ENCODE measurements at regions not wholly inside any gene's neighbourhood (a gene's known extent, or its start where the extent isn't known, plus 50 kb on each side); places are given as distances from the start of the nearest gene placed in this dataset.
A peak's percentile ranks its signal among the peaks of the same experiment; 100 is the strongest.
"Not testable (repeated sequence)": the region's sequence is repeated elsewhere in the genome, so short reads cannot be mapped to it uniquely, and the experiment has no call there.

DNA sequence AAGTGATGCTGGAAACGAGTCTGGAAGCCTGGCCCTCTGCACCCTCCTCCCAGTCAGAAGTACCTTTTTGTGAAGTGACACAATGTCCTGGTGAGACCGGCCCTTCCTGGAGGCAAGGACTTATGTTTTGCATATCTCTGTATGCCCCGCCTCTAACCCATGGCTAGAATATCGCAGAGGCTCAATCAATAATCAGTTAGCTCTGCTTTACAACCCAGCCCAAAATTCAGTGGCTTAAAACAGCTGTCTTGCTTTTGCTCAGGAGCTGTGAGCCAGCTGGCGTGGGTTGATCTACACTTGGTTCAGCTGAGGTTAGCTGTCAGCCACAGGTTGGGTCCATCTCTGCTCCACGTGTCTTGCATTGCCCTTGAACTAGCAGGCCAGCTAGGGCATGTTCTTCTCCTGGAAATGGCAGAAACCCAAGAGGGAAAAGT is 98.8 kb upstream of the METTL14 start:
- WGBS: 41% methylated on average over 6 of the region's 6 CpGs
- H3K27ac ChIP-seq (ENCODE audit: low read depth): no peak overlapping the region

DNA sequence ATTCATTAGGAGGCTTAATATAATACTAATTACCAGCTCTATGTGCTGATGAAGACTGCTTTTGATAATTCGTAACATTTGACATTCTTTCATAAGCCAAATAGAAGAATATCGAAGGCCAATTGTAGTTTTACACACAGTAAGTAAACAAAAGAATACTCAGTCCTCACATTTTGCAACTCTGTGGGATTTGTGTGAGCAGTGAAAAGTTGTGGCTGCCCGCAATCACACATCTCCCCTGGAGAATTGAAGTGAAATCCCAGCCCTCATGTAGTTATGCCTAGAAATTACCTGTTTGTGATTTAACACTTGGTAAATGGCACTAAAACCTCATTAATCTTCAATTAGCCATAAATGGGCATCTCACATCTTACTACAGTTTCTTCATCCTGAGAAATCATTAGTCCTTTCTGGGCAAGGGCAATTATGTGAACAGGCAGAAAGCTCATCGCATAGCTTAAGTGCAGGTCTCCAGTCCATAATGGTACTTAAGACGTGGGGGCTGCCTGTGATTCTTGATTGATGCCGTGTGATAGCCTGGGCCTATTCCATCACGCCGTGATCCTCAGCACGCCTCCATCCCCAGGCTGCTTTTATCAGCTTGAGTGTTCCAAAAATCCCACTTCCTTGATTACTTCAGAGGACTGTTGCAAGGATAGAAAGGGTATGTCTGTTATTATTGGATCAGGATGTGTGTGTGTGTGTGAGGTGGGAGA is 97.9 kb upstream of the METTL14 start:
- no peak for DNase-seq (ENCODE audit: extremely low spot score)
- H3K4me3 ChIP-seq (ENCODE audit: low read depth, low read length): no peak overlapping the region
- 68% methylated on average over 9 of the region's 9 CpGs for WGBS
- no peaks in the 10 kb centered on the region for H3K36me3 ChIP-seq (ENCODE audit: insufficient read depth)
- H3K27ac ChIP-seq (ENCODE audit: low read depth): no peak overlapping the region
- H3K4me1 ChIP-seq (ENCODE audit: insufficient read depth): no peaks in the 10 kb centered on the region

More for the DNA sequence above, 98.8 kb upstream of the METTL14 start:
- no peaks in the 10 kb centered on the region for H3K36me3 ChIP-seq (ENCODE audit: insufficient read depth)
- DNase-seq (ENCODE audit: extremely low spot score): no peak
- no peak overlapping the region for H3K4me3 ChIP-seq (ENCODE audit: low read depth, low read length)
- H3K4me1 ChIP-seq (ENCODE audit: insufficient read depth): no peaks in the 10 kb centered on the region

DNA sequence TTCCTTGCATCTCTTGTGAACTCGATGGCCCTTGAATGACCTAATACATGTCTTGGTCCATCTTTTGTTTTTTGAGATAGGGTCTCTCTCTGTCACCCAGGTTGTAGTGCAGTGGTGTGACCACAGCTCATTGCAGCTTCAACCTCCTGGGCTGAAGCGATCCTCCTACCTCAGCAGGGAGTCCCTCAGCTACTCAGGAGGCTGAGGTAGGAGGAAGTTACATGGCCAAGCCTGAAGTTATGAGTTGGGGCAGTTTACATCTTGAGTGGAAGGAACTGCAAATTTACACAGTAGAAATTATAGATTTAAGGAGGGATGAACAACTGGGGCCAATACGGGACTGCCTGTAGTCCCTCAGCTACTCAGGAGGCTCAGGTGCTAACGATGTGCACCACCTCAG is 97.2 kb upstream of the METTL14 start:
- no peak for DNase-seq (ENCODE audit: extremely low spot score)
- WGBS: 79% methylated on average over 4 of the region's 4 CpGs
- Histone ChIP-seq H3K4me3 (ENCODE audit: low read depth, low read length) (no peak overlapping the region), H3K36me3 (ENCODE audit: insufficient read depth) (no peaks in the 10 kb centered on the region), H3K4me1 (ENCODE audit: insufficient read depth) (no peaks in the 10 kb centered on the region), H3K27ac (ENCODE audit: low read depth) (no peak overlapping the region)

DNA sequence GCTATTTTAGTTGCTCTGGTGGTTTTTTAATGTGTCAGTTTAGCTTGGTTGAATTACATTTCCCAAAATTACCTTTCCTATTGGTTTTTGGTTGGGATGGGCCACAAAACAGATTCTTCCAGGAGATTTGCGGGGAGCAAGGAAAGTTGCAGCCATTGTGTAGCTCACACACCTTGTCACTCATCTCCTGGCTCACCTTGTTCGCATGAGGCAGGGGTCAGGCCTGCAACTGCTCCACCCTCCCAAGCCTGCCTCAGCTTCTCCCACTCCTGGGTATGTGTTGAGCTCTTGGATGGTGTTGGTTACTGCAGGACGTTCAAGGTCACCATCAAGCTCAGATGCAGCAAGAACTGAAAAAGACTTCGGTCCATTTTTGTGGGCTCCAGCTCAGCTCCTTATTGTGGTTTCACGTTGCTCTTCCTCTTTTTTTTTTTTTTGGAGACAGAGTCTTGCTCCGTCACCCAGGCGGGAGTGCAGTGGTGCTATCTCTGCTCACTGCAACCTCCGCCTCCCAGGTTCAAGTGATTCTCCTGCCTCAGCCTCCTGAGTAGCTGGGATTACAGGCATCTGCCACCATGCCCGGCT is 95.6 kb upstream of the METTL14 start:
- Histone ChIP-seq H3K36me3 (ENCODE audit: insufficient read depth) (no peaks in the 10 kb centered on the region), H3K27ac (ENCODE audit: low read depth) (no peak overlapping the region), H3K4me1 (ENCODE audit: insufficient read depth) (no peaks in the 10 kb centered on the region), H3K4me3 (ENCODE audit: low read depth, low read length) (no peak overlapping the region)
- WGBS: 88% methylated on average over 9 of the region's 9 CpGs
- DNase-seq (ENCODE audit: extremely low spot score): no peak

DNA sequence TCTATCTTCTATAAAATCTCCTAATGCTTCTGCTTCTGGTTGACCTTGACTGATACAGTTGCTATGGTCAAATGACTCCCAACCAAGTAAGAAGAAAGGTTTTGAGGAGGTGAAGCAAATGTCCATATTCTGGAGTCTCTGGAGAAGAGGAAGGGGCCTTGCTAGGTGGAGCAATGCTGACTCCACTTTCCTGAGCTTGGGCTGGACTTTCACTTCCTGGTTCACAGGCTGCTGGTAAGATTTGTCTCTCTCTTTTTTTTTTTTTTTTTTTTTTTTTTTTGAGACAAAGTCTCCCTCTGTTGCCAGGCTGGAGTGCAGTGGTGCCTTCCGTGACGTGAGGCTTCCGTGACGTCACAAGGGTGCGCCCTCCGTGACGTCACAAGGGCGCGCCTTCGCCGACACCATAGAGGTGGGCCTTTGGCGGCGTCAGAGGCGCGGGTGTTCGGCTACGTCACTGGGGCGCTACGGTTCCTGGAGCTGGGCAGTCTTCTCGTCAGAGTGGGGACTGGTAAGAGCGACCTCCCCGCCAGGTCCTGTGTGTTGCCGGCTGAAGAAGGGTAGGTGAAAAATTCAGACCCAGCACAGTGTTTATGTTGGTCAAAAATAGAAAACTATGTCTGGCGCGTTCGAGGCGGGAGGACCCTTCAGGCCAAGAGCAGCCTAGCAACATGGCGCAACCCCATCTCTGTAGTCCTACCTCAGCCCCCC is 93.7 kb upstream of the METTL14 start:
- DNase-seq (ENCODE audit: extremely low spot score): peak; percentile 70
- Histone ChIP-seq H3K4me3 (ENCODE audit: low read depth, low read length) (peak overlapping the region; percentile 34), H3K27ac (ENCODE audit: low read depth) (peak overlapping the region; percentile 71)
- not testable (repeated sequence) for H3K36me3 ChIP-seq (ENCODE audit: insufficient read depth); H3K4me1 ChIP-seq (ENCODE audit: insufficient read depth)
- 10% methylated on average over 28 of the region's 28 CpGs for WGBS

DNA sequence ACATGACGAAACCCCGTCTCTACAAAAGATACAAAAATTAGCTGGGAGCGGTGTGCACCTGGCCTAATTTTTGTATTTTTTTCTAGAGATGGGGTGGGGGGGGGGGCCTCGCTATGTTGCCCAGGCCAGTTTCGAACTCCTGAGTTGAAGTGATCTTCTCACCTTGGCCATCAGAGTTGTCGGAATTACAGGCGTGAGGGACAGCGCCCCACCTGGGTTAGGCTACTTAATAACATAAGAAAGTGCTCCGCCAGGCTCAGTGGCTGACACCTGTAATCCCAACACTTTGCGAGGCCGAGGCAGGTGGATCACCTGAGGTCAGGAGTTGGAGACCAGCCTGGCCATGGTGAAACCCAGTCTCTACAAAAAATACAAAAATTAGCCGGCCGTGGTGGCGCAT is 92.9 kb upstream of the METTL14 start:
- WGBS: 93% methylated on average over 14 of the region's 14 CpGs

DNA sequence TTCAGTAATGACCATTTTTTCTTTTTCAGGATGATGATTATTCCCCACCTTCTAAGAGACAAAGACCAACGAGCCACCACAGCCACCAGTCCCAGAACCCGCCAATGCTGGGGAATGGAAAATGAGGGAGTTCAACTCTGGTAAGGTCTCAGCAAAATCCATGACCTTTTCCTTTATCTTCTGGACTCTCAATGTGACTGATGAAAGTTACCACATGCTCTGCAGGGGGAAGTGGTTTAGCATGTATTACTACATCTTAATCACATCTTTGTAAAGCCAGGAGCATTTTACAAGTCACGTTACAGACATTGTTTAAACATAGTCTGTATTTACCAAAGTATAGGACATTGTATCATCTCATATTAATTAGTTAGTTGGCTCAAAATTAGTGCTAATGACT is 89.3 kb upstream of the METTL14 start:
- H3K27ac ChIP-seq (ENCODE audit: low read depth); H3K4me1 ChIP-seq (ENCODE audit: insufficient read depth); H3K36me3 ChIP-seq (ENCODE audit: insufficient read depth); DNase-seq (ENCODE audit: extremely low spot score); H3K4me3 ChIP-seq (ENCODE audit: low read depth, low read length): not testable (repeated sequence)
- WGBS: 67% methylated on average over 3 of the region's 3 CpGs

More for the DNA sequence above, 92.9 kb upstream of the METTL14 start:
- not testable (repeated sequence) for H3K27ac ChIP-seq (ENCODE audit: low read depth); DNase-seq (ENCODE audit: extremely low spot score); H3K36me3 ChIP-seq (ENCODE audit: insufficient read depth); H3K4me1 ChIP-seq (ENCODE audit: insufficient read depth)
- H3K4me3 ChIP-seq (ENCODE audit: low read depth, low read length): peak overlapping the region; percentile 34

DNA sequence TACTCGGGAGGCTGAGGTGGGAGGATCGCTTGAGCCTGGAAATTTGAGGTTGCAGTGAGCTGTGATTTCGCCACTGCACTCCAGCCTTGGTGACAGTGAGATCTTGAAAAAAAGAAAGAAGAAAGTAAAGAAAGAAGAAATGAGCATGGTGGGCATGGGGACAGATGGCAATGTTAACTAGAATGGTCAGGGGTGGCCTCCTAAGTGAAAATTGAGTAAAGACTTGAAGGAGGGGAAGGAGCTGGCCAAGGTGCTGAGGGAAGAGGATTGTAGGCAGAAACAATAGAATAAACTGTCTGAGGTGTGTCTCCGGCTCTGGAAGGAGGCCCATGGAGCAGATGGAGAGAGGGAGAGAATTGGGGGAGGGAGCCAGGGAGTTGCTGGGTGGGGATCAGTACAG is 60.1 kb upstream of the METTL14 start:
- DNase-seq (ENCODE audit: extremely low spot score); H3K4me3 ChIP-seq (ENCODE audit: low read depth, low read length); H3K27ac ChIP-seq (ENCODE audit: low read depth); H3K4me1 ChIP-seq (ENCODE audit: insufficient read depth); H3K36me3 ChIP-seq (ENCODE audit: insufficient read depth): not testable (repeated sequence)
- WGBS: 82% methylated on average over 4 of the region's 4 CpGs

DNA sequence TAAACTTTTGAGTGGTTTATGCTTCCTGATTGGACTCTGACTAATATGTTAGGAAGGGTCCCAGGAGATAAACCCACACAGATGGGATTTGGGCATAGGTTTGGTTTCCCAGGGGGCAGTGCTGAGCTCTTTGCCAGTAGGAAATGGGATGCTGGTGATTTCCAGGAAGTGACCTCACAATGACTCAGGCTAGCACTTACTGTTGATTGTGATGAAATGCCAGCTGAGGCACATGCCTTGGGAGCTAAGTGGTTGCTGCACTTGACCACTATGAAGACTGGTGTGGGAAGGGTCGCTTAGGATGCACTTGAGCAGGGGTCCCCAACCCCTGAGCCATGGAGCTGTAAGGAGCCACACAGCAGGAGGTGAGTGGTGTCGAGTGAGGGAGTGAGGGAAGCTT is 55.5 kb upstream of the METTL14 start:
- not testable (repeated sequence) for H3K27ac ChIP-seq (ENCODE audit: low read depth); H3K4me1 ChIP-seq (ENCODE audit: insufficient read depth); DNase-seq (ENCODE audit: extremely low spot score); H3K36me3 ChIP-seq (ENCODE audit: insufficient read depth); H3K4me3 ChIP-seq (ENCODE audit: low read depth, low read length)
- WGBS: 91% methylated on average over 2 of the region's 2 CpGs

DNA sequence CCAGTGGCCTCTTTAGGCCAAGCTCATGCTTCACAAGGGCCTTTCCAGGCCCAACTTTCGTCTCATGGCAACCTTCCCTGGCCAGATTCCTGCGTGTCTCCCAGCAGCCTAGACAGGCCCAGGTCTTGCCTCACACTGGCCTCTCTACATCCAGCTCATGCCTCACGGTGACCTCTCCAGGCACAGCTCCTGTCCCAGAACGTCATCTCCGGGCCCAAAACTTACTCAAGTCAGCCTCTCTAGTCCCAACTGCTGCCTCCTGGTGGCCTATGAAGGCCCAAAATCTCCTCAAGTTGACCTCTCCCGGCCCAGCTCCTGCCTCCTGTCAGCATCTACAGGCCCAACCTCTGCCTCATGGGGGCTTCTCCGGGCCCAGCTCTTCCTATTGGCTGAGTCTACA is 54.3 kb upstream of the METTL14 start:
- not testable (repeated sequence) for H3K36me3 ChIP-seq (ENCODE audit: insufficient read depth); H3K27ac ChIP-seq (ENCODE audit: low read depth); DNase-seq (ENCODE audit: extremely low spot score); H3K4me3 ChIP-seq (ENCODE audit: low read depth, low read length); H3K4me1 ChIP-seq (ENCODE audit: insufficient read depth)
- WGBS: 87% methylated on average over 5 of the region's 7 CpGs

DNA sequence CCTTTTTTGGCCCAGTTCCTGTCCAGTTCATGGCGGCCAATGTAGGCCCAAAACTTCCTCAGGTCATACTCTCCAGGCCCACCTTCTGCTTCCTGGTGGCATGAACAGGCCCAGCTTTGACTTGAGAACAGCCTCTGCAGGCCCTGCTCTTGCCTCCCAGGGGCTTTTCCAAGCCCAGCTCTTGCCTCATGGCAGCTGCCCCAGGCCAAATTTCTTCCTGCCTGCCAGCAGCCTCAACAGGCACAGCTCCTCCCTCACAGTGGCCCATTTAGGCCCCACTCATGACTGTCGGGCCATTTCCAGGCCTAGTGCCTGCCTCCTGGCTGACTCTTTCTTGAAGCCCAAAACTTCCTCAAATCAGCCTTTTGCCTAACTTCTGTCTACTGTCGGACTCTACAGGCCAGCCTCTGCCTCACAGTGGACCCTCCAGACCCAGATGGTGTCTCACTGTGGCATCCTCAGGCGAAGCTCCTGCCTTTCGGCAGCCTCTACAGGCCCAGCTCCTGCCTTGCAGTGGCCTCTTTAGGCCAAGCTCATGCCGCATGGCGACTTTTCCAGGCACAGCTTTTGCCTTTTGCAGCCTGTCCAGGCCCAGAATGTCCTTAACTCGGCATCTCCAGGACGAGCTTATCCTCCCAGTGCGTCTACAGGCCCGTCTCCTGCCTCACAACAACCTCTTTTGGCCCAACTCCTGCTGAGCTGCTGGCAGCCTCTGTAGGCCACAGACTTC is 53.7 kb upstream of the METTL14 start:
- H3K4me3 ChIP-seq (ENCODE audit: low read depth, low read length); H3K27ac ChIP-seq (ENCODE audit: low read depth); H3K36me3 ChIP-seq (ENCODE audit: insufficient read depth); DNase-seq (ENCODE audit: extremely low spot score); H3K4me1 ChIP-seq (ENCODE audit: insufficient read depth): not testable (repeated sequence)
- 95% methylated on average over 11 of the region's 11 CpGs for WGBS

DNA sequence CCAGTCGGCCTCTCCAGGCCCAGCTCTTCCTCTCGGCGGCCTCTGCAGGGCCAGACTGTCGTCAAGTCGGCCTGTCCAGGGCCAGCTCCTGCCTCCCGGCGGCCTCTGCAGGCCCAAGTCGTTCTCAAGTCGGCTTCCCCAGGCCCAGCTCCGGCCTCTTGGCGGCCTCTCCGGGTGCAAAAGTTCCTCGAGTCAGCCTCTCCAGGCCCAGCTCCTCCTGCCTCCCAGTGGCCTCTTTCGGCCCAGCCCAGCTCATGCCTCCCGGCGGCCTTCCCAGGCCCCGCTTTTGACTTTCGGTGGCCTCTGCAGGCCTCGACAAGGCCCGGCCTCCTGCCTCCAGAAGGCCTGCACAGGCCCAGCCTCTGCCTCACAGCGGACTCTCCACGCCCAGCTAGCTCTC is 51.7 kb upstream of the METTL14 start:
- not testable (repeated sequence) for DNase-seq (ENCODE audit: extremely low spot score); H3K27ac ChIP-seq (ENCODE audit: low read depth); H3K4me1 ChIP-seq (ENCODE audit: insufficient read depth); H3K36me3 ChIP-seq (ENCODE audit: insufficient read depth); H3K4me3 ChIP-seq (ENCODE audit: low read depth, low read length)
- WGBS: 97% methylated on average over 21 of the region's 22 CpGs

DNA sequence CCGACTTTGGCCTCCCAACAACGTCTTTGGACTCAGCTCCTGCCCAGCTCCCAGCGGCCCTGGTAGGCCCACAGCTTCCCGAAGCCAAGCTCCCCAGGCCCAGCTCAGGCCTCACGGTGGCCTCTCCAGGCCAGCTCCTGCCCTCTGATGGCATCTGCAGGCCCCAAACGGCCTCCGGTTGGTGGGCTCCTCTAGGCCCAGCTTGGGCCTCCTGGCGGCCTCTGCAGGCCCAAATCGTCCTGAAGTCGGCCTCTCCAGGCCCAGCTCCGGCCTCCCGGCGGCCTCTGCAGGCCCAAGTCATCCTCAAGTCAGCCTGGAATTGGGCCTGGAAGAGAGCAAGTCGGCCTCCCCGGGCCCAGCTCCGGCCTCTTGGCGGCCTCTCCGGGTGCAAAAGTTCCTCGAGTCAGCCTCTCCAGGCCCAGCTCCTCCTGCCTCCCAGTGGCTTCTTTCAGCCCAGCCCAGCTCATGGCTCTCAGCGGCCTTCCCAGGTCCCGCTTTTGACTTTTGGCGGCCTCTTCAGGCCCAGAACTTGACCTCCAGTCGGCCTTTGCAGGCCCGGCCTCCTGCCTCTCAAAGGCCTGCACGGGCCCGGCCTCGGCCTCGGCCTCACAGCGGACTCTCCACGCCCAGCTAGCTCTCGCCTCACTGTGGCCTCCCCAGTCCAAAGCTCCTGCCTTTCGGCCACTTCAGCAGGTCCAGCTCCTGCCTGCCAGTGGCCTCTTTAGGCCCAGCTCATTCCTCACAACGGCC is 50.9 kb upstream of the METTL14 start:
- H3K4me3 ChIP-seq (ENCODE audit: low read depth, low read length); H3K4me1 ChIP-seq (ENCODE audit: insufficient read depth); DNase-seq (ENCODE audit: extremely low spot score); H3K36me3 ChIP-seq (ENCODE audit: insufficient read depth); H3K27ac ChIP-seq (ENCODE audit: low read depth): not testable (repeated sequence)
- 94% methylated on average over 33 of the region's 33 CpGs for WGBS

Data from urinary bladder (tissue), 3 donors.